ENCODE measurements at regions not wholly inside any gene's neighbourhood (a gene's known extent, or its start where the extent isn't known, plus 50 kb on each side); places are given as distances from the start of the nearest gene placed in this dataset.
"Not testable (repeated sequence)": the region's sequence is repeated elsewhere in the genome, so short reads cannot be mapped to it uniquely, and the experiment has no call there.

DNA sequence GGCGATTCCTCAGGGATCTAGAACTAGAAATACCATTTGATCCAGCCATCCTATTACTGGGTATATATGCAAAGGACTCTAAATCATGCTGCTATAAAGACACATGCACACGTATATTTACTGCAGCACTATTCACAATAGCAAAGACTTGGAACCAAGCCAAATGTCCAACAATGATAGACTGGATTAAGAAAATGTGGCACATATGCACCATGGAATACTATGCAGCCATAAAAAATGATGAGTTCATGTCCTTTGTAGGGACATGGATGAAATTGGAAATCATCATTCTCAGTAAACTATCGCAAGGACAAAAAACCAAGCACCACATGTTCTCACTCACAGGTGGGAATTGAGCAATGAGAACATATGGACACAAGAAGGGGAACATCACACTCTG, 93.1 kb upstream of the NT5E start:
- not testable (repeated sequence) for DNase-seq

DNA sequence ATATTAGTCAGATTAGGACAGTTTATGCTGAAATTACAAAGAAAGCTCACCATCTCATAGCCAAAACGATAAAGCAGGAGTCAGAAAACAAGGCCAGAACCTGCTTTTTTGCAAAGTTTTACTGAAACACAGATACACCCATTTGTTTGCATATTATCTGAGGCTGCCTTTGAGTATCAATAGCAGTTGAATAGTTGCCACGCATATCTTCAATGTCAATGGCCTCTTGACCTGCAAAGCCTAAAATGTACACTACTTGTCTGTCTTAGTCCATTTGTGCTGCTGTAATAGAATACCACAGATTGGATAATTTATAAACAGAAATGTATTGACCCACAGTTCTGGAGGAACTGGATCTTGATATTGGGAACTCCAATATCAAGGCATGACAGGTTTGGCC, 94.1 kb upstream of the NT5E start:
- no peak for DNase-seq

DNA sequence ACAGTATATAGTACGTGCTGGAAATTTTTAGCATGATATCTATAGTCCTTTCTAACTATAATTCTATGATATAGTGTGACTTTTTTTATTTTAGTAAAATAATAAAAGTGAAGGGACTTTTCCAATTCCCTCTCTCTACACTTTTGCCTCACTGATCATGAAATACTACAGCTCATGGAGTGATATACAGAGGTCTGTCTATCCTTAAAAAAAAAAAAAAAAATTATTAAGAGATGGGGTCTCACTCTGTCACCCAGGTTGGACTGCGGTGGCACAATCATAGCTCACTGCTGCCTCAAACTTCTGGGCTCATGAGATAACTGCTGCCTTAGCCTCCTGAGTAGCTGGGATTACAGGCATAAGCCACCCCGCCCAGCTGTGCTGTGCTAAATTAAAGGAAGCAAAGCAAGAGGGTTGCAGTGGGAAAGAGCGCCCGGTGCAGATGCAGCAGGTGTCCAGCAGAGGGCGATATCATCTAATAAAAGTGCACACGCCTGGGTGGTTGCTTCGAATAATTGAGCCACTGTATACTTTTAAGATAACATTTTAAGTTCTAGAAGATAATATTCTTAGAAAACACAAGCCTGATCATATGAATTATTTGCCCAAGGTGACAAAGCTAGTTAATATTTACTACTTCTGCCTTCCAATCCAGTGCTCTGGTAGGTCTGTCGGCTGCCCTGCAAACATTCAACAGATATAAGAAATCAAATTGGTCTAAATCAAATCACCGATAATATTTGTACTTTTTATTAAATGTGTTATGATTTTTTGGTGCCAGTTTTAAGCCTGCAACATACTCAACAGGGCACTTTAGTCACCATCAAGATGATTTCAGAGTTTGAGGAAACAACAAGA, 94.9 kb upstream of the NT5E start:
- peak; percentile 84 for DNase-seq

DNA sequence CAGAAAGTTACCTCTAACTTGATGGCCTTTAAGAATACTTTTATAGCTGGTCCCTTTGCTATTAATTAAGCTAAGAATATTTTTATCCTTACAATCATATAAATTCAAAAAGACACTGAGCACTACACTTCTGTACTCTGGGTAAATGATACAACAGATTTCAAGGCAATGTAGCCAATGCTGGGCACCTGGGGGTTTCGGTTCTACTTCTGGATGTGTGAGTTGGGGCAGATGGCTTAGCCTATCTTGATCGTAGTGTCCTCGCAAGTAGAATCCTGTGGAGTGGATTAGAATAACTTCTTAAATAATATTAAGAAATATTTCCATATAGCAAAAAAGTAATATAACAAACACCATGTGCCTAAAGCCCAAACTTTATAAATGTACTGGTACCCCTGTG, 96.9 kb upstream of the NT5E start:
- DNase-seq, result no peak

DNA sequence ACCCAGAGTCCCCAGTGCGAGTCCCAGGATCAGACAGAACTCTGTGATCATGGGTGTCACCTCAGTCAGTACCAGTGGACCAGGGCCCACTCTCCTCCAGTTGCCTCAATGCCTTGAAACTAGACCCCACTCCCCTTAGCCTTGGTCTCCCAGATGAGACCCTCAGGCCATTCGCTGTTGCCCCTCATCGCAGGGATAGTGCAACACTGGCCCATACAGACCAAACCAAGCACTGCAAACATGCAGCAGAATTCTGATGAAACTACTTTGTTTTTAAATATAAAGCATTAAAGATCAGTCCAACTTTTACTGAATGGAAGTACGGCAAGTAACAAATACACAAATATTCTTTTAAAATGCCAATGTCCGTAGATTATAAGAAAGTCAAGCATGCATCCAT, 101.2 kb upstream of the NT5E start:
- DNase-seq, result no peak

DNA sequence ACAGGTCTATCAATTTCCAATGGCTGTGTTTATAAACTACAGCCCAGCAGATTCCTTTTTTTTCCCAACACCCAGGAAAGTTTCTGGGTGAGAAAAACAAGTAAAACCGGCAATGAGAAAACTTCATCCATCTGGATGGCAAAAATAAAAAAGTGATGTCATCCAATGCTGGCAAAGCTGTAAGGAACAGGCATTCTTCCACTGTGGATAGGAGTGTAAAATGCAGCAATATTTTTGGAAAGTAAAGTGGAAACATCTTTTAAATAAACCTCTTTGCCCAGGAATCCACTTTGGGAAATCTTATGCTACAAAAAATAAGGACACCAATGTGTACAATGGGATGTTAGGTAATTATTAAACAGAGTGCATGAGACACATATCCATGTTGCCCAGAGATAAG, 102.1 kb upstream of the NT5E start:
- no peak for DNase-seq

DNA sequence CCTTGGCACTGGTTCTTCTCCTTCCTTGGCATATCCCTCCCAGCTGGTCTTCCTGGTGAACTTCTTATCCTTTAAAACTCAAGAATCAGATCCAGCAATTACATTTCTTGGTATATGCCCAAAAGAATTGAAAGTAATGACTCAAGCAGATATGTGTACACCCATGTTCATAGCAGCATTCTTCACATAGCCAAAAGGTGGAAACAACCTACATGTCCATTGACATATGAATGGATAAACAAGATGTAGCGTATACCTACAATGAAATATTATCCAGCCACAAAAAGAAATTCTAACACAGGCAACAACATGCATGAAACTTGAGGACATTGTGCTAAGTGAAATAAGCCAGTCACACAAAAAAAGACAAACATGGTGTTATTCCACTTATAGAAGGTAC, 103.7 kb upstream of the NT5E start:
- no peak for DNase-seq

DNA sequence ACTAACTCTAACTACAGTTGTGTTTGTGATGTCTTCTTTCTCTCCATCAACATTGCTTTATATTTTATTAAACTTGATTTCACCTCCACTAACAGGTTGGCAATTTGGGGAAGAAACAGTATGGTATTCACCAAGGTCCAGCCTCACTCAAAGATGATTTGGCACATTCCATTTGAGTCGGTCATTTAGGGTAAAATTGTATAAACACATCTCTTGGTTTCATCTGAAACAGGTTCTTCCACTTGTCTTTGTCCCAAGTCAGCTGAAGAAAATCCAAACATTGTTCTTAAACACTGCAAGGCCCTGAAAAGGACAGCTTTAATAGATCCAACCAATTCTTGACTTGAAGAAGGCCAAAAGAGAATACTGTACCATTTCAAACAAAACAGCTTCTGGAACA, 104.9 kb upstream of the NT5E start:
- DNase-seq, result no peak

DNA sequence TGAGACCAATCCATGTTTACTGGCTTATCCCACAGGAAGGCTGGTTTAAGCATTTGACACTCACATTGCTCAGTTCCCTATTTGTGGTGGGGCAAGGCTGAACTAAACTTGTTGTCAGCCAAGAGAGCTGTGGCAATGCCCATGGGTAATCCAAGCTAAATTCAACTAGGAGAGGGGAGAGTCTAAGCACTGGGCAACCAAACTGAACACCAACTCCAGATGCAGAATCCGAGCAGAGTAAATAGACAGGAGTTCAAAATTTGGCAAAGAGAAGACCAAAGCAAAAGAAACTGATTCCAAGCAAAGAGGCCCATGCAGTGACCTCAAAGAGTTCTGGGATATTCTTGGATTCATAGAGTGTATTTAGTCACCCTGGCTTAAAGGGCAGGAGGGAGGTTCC, 106.5 kb upstream of the NT5E start:
- DNase-seq, result no peak

DNA sequence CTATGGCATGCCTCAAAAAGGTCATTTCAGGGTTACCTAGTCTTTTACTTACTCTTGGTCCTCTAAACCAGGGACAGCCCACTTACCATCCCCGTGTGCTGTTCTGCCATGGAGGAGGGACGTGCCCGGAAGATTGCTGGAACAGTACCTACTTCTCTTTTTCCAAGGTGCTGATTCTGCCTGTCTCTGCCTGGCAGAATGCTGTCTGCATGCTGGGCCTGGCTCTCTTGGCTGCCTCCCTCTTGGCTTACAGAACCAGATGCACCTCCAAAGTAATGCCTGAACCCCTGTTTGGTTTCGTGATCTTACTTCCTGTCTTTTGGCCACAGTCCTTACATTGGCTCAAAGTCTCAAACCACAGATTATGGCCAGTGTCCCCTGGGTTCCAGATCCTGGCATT, 120.7 kb upstream of the NT5E start:
- peak; percentile 41 for DNase-seq

DNA sequence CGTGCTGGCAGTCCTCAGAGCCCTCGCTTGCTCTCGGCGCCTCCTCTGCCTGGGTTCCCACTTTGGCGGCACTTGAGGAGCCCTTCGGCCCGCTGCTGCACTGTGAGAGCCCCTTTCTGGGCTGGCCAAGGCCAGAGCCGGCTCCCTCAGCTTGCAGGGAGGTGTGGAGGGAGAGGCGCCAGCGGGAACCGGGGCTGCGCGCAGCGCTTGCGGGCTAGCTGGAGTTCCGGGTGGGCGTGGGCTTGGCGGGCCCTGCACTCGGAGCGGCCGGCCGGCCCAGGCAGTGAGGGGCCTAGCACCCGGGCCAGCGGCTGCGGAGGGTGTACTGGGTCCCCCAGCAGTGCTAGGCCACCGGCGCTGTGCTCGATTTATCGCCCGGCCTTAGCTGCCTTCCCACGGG, 124.1 kb upstream of the NT5E start:
- not testable (repeated sequence) for DNase-seq

DNA sequence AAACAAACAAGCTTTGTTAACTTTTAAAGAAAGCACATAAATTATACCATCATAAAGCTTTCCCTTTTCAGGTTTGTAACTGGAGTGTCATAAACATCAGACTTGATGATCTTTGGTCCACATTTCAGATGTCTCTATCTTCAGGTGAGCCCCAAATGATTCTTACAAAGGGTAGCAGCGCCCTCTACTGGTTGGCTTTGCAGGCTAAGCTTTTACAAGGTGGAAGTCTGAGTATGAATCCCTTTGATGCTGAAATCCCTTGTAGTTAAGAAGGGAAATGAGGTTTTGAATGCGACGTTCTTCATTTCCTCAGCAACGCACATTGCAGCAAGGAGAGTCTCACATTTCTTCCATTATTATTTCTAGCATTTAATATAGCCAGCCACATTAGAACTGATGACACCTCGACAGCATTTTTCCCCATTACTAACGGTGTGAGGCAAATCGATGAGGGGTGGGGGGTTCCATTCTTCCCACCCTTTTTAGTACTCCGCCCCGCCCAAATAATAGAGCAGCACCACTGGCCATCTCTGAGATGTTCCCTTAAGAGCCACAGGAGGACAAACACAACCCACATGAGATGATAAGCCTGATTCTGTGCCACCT, 126.3 kb upstream of the NT5E start:
- peak; percentile 83 for DNase-seq

DNA sequence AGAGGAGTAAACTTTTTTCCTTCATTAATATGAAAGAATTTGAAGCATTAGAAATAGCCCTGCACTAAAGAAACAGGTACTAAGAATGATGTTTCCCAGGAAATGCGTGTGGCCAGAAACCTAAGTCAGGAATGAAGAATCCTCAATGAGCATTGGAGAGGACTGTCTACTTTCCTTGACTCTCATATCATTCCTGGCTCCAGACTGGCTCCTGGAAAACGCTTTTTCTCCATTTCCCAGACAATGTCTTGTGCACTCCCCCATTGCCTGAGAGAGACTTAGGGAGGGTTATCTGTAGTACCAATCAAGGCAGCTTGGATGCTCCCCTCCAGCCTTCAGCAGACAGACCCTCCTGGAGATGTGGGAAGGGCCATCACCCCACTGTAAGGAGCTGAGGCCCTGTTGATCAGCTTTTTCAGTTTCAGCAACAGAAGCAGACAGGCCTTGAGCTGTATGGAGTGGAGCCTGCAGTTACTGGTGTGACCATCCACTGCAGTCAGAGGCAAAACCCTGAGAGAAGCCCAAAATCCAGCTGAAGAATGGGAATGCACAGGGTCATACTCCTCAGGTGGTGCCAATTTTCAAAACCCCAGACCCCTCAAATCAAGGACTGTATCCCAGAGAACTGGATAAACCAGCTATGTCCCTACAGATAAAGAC, 127.3 kb upstream of the NT5E start:
- DNase-seq, result no peak

DNA sequence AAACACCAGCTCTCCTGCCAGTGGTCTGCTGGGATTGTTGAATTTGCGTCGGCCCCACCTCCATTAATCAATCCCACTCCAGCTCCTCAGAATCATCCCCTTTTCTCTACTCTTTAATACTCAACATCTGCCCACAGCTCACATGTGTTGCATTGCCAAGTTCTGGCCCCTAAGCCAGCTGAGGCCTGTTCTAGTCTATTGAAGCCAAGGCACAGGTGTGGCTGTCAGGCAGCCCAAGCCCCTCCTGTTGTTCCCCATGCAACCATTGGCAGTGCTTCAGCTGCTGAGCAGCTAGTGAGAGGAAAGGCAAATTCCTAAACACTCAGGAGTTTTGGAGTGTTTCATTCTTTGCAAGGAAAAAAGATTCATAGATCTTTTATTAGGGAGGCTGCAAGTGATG, 128.0 kb upstream of the NT5E start:
- peak; percentile 86 for DNase-seq

DNA sequence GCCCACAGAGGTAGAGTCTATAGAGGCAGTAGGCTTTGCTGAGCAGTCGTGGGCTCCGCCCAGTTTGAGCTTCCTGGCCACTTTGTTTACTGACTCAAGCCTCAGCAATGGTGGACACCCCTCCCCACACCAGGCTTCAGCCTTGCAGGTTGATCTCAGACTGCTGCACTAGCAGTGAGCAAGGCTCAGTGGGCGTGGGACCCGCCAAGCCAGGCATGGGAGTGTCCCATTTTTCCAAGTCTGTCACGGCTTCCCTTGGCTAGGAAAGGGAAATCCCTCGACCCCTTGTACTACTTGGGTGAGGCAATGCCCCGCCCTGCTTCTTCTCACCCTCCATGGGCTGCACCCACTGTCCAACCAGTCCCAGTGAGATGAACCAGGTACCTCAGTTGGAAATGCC, 135.3 kb upstream of the NT5E start:
- no peak for DNase-seq

DNA sequence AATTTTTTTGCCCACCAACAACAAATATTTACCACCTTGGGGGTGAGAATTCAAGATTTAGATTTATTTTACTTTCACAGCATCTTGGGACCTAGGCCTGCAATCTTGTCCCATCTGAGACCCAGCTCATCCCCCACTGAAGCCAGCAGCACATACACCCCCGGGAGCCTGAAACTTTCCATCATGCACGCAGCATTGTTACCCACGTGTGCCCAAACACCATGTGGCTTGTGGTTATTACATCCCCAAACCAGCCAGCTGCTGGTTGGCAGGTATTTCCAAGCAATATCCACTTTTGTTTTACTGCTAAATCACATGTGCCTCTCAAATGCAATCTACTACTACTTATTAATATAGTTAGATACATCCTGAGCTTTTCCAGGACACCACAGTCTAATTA, 149.3 kb upstream of the NT5E start:
- DNase-seq, result no peak

DNA sequence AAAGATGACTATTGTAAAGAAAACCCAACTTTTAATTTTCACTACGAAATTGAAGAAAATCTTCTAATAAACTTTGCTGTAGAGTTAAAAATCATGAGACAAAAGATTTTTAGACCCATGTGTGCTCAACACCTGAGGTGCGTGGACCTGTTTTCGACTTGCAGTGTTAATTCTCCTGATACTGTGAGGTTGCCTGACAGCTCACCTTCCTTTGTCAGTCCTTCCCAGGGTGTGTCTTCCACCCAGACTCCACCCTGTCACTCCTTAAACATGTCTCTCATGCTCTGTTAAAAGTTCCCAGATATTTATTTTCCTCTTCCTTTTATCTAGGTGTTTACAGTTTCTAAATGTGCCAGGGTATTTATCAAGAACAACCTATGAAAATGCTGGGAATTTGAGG, 151.3 kb upstream of the NT5E start:
- DNase-seq, result no peak

DNA sequence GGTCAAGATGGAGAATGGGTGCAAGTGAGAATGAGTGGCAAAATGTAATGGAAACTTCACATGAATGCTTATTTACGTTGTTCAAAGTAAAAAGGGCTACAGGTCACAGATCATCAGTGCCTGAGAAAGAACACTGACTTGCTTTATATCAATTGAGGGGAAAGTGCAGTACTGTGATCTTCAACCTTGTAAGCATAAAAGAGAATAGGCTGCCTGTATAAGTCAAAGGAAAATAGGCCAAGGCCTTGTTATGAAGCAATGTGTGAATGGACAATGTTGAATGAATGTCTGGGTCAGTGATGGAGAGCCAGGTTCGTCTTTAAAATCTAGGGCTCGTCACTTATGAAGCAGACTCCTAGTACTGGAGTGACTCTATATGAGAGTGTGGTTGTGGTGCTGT, 158.6 kb upstream of the NT5E start:
- no peak for DNase-seq

DNA sequence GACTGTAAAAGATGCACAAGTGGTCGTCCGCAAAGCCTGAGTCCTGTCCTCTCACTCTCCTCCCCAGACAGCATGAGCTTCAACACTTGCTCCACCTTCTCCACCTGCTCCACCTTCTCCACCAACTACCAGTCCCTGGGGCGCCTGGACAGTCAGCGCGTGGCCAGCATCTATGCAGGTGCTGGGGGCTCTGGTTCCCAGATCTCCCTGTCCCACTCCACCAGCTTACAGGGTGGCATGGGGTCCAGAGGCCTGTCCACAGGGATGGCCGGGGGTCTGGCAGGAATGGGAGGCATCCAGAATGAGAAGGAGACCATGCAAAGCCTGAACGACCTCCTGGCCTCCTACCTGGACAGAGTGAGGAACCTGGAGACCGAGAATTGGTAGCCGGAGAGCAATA, 162.2 kb upstream of the NT5E start:
- no peak for DNase-seq

DNA sequence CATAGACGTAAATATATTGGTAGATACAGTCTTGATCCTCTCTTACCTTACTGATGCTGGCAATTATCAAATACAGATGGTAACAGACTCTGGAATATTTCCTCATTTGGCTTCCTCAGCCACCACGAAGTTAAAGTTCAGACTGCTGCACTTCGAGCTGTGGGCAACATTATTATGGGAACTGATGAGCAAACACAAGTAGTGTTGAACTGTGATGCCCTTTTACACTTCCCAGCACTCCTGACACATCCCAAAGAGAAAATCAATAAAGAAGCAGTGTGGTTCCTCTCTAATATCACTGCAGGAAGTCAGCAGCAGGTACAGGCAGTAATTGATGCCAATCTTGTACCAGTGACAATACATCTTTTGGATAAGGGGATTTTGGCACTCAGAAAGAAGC, 162.7 kb upstream of the NT5E start:
- DNase-seq, result no peak

DNA sequence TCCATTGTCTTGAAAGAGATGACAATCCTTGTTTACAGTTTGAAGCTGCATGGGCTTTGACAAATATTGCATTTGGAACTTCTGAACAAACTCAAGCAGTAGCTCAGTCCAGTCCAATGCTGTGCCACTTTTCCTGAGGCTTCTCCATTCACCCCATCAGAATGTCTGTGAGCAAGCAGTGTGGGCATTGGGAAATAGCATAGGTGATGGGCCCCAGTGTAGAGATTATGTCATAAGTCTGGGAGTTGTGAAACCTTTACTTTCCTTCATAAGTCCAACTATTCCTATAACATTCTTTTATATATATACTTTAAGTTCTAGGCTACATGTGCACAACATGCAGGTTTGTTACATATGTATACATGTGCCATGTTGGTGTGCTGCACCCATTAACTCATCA, 163.4 kb upstream of the NT5E start:
- not testable (repeated sequence) for DNase-seq

DNA sequence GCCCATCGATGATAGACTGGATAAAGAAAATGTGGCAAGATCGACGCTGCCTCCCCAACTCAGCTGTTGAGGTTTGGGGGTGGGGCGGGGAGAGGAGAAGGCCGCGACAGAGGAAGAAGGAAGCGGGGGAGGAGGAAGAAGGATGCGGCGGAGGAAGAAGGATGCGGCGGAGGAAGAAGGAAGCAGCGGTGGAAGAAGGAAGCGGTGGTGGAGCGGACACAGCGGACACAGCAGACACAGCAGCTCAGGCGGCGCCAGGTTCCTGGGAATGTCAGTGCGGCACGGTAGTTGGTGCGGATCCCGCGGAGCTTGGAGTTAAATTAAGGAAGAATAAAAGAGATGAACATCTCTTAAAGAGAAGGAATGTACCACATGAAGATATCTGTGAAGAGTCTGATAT, 163.9 kb upstream of the NT5E start:
- DNase-seq, result no peak

DNA sequence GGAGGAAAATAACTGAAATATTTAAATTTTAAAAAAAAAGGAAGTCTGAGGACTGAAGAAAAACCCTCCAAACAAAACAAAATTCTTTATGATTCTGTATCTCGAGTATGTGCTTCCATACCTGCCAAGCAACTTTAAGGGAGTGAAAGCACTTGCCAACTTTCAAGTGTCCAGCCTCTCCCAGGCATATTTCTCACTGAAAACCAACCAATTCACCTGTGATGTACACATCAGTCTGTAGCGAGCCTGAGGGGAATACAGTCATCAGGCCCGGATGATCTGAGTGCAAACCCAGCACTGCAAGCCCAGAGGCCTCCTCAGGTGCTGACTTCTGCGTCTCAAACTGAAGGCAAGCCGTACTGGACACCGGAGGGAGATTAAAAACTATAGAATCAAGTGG, 164.8 kb upstream of the NT5E start:
- no peak for DNase-seq

DNA sequence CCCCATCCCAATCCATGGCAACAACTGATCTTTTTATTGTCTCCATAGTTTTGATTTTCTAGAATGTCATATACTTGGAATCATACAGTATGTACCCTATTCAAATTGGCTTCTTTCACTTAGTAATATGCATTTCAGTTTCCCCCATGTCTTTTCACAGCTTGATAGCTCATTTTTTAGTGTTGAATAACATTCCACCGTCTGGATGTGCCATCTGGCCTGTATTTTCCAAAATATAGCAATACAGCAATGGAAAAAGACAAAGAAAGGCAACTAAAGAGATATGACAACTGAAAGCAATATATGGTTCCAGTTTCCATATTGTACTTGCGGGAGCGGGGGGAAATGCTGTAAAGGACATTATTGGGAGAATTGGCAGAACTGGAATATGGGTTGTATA, 166.4 kb upstream of the NT5E start:
- no peak for DNase-seq

Data from right hindlimb (tissue), 1 donor.